ENCODE measurements at regions not wholly inside any gene's neighbourhood (a gene's known extent, or its start where the extent isn't known, plus 50 kb on each side); places are given as distances from the start of the nearest gene placed in this dataset.

DNA sequence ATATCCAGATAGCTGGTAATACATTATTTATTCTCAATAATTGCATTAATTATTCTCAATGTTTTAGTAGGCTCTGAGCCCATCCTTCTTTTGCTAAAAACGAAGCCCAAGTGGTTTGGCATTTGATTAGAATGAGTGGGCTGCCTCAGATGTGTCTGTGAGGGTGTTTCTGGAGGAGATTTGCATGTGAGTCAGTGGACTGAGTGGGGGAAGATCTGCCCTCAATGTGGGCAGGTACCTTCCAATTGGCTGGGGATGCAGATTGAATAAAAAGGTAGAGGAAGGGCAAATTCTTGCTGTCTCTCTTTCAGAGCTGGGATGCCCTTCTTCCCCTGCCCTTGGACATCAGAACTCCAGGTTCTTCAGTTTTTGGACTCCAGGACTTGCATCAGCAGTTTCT lies 290.6 kb upstream of the SMIM30 start:
- H3K9me3 ChIP-seq (ENCODE audit: low read depth, low read length), result no peaks in the 10 kb centered on the region
- DNase-seq (ENCODE audit: insufficient read length, low spot score, missing footprints), result no peak

DNA sequence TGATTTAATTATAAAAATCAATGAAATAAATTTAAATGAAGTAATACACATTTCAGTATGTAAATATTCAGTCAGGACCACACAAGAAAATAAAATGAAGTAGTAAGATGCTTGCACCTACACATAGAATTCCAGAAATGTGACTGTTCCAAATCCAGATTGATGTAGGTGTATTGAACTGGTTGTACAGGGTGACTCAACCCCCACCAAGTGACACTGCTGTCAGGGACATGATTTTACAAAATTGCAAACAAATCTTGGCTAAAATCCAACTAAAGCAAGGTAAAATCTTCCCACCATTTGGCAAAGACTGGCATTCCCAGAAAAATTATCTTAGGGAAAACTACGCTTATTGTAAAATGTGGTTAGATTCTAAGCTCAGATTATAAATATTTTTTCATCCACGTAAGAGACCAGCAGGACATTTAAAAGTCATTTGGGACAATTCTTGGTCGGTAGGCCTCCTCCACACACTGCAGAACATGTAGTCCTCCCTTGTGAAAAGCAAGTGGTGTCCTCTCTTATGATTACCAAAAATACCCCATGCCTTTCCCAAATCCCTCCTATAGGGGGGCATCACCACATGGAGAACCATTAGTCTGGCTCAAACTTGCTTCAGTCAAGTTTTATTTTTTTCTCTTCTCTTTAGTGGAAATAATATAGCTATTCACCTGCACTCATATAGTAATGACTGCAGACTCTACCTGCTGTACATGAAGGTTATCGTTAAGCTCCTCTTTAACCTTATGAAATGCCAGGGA lies 287.1 kb upstream of the SMIM30 start:
- Histone ChIP-seq H3K4me2 (ENCODE audit: insufficient read depth, low read length) (no peak overlapping the region), H3K27ac (ENCODE audit: low read depth, low read length) (no peak overlapping the region), H3K9me3 (ENCODE audit: low read depth, low read length) (no peaks in the 10 kb centered on the region), H2AFZ (ENCODE audit: low read length) (no peak overlapping the region), H3K79me2 (ENCODE audit: insufficient read depth, low read length) (no peaks in the 10 kb centered on the region), H3K4me1 (ENCODE audit: insufficient read depth, low read length) (no peaks in the 10 kb centered on the region), H4K20me1 (ENCODE audit: insufficient read depth, low read length) (no peaks in the 10 kb centered on the region), H3K4me3 (ENCODE audit: insufficient read depth, low read length) (no peak overlapping the region), H3K27me3 (ENCODE audit: insufficient read depth, low read length) (no peaks in the 10 kb centered on the region), H3K36me3 (ENCODE audit: insufficient read depth, low read length) (no peaks in the 10 kb centered on the region)
- no peak for DNase-seq (ENCODE audit: insufficient read length, low spot score, missing footprints)
- TF ChIP-seq, protein P1, sequence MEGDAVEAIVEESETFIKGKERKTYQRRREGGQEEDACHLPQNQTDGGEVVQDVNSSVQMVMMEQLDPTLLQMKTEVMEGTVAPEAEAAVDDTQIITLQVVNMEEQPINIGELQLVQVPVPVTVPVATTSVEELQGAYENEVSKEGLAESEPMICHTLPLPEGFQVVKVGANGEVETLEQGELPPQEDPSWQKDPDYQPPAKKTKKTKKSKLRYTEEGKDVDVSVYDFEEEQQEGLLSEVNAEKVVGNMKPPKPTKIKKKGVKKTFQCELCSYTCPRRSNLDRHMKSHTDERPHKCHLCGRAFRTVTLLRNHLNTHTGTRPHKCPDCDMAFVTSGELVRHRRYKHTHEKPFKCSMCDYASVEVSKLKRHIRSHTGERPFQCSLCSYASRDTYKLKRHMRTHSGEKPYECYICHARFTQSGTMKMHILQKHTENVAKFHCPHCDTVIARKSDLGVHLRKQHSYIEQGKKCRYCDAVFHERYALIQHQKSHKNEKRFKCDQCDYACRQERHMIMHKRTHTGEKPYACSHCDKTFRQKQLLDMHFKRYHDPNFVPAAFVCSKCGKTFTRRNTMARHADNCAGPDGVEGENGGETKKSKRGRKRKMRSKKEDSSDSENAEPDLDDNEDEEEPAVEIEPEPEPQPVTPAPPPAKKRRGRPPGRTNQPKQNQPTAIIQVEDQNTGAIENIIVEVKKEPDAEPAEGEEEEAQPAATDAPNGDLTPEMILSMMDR (IDR thresholded peaks at IDR 0.05; ENCODE audit: extremely low read depth, low read depth, low read length), result no peak

More for the DNA sequence above, 290.6 kb upstream of the SMIM30 start:
- H3K36me3 ChIP-seq (ENCODE audit: insufficient read depth, low read length), result no peaks in the 10 kb centered on the region
- no peak overlapping the region for H2AFZ ChIP-seq (ENCODE audit: low read length)
- no peak overlapping the region for H3K4me3 ChIP-seq (ENCODE audit: insufficient read depth, low read length)
- no peaks in the 10 kb centered on the region for H4K20me1 ChIP-seq (ENCODE audit: insufficient read depth, low read length)
- H3K27me3 ChIP-seq (ENCODE audit: insufficient read depth, low read length), result no peaks in the 10 kb centered on the region
- TF ChIP-seq, protein P1 (IDR thresholded peaks at IDR 0.05; ENCODE audit: extremely low read depth, low read depth, low read length), result no peak
- no peaks in the 10 kb centered on the region for H3K79me2 ChIP-seq (ENCODE audit: insufficient read depth, low read length)
- H3K27ac ChIP-seq (ENCODE audit: low read depth, low read length), result no peak overlapping the region
- no peak overlapping the region for H3K4me2 ChIP-seq (ENCODE audit: insufficient read depth, low read length)
- no peaks in the 10 kb centered on the region for H3K4me1 ChIP-seq (ENCODE audit: insufficient read depth, low read length)

DNA sequence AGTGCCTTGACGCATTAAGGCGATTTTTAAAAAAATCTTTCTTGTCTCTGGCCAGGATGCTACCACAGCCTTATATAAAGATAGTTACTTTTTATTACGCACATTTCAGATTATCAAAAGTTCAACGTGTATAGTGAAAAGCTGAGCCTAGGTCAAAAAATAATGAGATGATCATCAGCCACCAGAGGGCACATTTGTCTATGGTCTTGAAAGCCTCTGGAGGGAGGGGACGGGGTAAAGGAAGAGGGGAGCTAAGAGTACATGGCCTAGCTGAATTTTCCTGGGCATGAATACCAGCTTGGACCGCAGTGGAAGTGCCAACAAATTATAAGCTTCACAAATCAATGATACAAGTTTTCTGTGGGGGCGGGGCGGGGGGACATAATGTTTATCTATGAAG lies 285.9 kb upstream of the SMIM30 start:
- no peak overlapping the region for H3K4me2 ChIP-seq (ENCODE audit: insufficient read depth, low read length)
- DNase-seq (ENCODE audit: insufficient read length, low spot score, missing footprints), result no peak
- no peaks in the 10 kb centered on the region for H3K4me1 ChIP-seq (ENCODE audit: insufficient read depth, low read length)
- TF ChIP-seq, protein P1 (IDR thresholded peaks at IDR 0.05; ENCODE audit: extremely low read depth, low read depth, low read length), result no peak
- H3K79me2 ChIP-seq (ENCODE audit: insufficient read depth, low read length), result no peaks in the 10 kb centered on the region
- H3K4me3 ChIP-seq (ENCODE audit: insufficient read depth, low read length), result no peak overlapping the region
- H2AFZ ChIP-seq (ENCODE audit: low read length), result no peak overlapping the region
- H3K27me3 ChIP-seq (ENCODE audit: insufficient read depth, low read length), result no peaks in the 10 kb centered on the region
- no peaks in the 10 kb centered on the region for H4K20me1 ChIP-seq (ENCODE audit: insufficient read depth, low read length)
- H3K27ac ChIP-seq (ENCODE audit: low read depth, low read length), result no peak overlapping the region
- H3K36me3 ChIP-seq (ENCODE audit: insufficient read depth, low read length), result no peaks in the 10 kb centered on the region
- H3K9me3 ChIP-seq (ENCODE audit: low read depth, low read length), result no peaks in the 10 kb centered on the region

DNA sequence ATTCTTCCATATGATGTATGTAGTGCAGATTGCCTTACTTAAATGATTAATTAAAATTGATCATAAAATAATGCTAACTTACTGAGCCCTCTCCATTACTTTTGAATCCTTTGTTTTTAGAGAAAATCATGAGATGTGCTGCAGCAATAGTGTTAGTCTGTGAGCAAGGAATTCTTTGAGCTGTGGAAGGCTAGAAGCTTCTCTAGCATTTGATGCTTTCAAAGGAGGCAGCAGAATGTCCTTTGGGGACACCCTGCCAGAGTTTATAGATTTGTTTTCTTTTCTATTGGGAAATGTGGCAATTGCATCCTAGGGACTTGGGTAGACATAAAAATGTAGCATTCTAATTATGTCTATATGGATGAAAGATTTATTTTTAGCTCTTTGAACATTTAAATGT lies 284.1 kb upstream of the SMIM30 start:
- Histone ChIP-seq H3K36me3 (ENCODE audit: insufficient read depth, low read length) (no peaks in the 10 kb centered on the region), H3K4me1 (ENCODE audit: insufficient read depth, low read length) (no peaks in the 10 kb centered on the region), H4K20me1 (ENCODE audit: insufficient read depth, low read length) (no peaks in the 10 kb centered on the region), H3K27me3 (ENCODE audit: insufficient read depth, low read length) (no peaks in the 10 kb centered on the region), H2AFZ (ENCODE audit: low read length) (no peak overlapping the region), H3K4me2 (ENCODE audit: insufficient read depth, low read length) (no peak overlapping the region), H3K79me2 (ENCODE audit: insufficient read depth, low read length) (no peaks in the 10 kb centered on the region), H3K9me3 (ENCODE audit: low read depth, low read length) (no peaks in the 10 kb centered on the region), H3K27ac (ENCODE audit: low read depth, low read length) (no peak overlapping the region), H3K4me3 (ENCODE audit: insufficient read depth, low read length) (no peak overlapping the region)
- TF ChIP-seq, protein P1 (IDR thresholded peaks at IDR 0.05; ENCODE audit: extremely low read depth, low read depth, low read length), result no peak
- no peak for DNase-seq (ENCODE audit: insufficient read length, low spot score, missing footprints)
